ENCODE measurements at regions not wholly inside any gene's neighbourhood (a gene's known extent, or its start where the extent isn't known, plus 50 kb on each side); places are given as distances from the start of the nearest gene placed in this dataset.

- TF ChIP-seq GATA2 (IDR thresholded peaks at IDR 0.05; ENCODE audit: low read depth, low read length) (no peak), GATA3 (IDR thresholded peaks at IDR 0.05; ENCODE audit: low read depth, low read length) (no peak)
Measured at GRCh38 chr6:19452495-19452894, 384.7 kb upstream of the ID4 start.
